ENCODE measurements at regions not wholly inside any gene's neighbourhood (a gene's known extent, or its start where the extent isn't known, plus 50 kb on each side); places are given as distances from the start of the nearest gene placed in this dataset.

GRCh38 chr22:19596680-19597398 is 72.6 kb upstream of the CLDN5 start:
- TF ChIP-seq CTCF (conservative IDR thresholded peaks at IDR 0.05; ENCODE audit: low read depth, low read length) (no peak), EZH2 (IDR thresholded peaks at IDR 0.05; ENCODE audit: low read length, unreplicated experiment) (no peak)
